HEK293 (cell line): ENCODE measurements at regions not wholly inside any gene's neighbourhood (a gene's known extent, or its start where the extent isn't known, plus 50 kb on each side); places are given as distances from the start of the nearest gene placed in this dataset.

Experiments used
- CTCF ChIA-PET: fragments of 350-600 bp; formaldehyde crosslinking; extraction: SDS; loops from one replicate; lab custom pipeline; 2021; ENCODE audit warnings: antibody characterized with exemption; lab: Yijun Ruan, JAX
- POLR2A ChIA-PET: fragments of 300-600 bp; formaldehyde crosslinking; extraction: SDS; loops from one replicate; lab custom pipeline; 2020; ENCODE audit warnings: antibody characterized with exemption, inconsistent platforms; lab: Yijun Ruan, JAX
- H3K27ac ChIP-seq: fragments of 200-500 bp; sonication (Bioruptor generic); 2 replicates; pipeline ENCODE4 v1.5.1; 2014; ENCODE audit warnings: low read depth, low read length, control low read depth, inconsistent platforms; ENCODE audit errors: extremely low read depth
- H3K36me3 ChIP-seq, 2 experiments: fragments of 200-500 bp in 1 of 2; sonication (Bioruptor generic) in 1 of 2; 1 replicate in 1 of 2; 2 replicates in 1 of 2; pipeline ENCODE4 v1.5.1; 2014 to 2017; ENCODE audit warnings: inconsistent platforms in 2 of 2, low read length in 2 of 2; ENCODE audit not compliant: control insufficient read depth in 2 of 2, insufficient read depth in 1 of 2
- H3K4me1 ChIP-seq: fragments of 200-500 bp; sonication (Bioruptor generic); 2 replicates; pipeline ENCODE4 v1.5.1; 2014; ENCODE audit warnings: mild to moderate bottlenecking, low read length, inconsistent platforms; ENCODE audit not compliant: control insufficient read depth, insufficient read depth
- H3K4me3 ChIP-seq: 2 replicates; pipeline ENCODE4 v1.5.1; 2011; ENCODE audit warnings: low read depth, mild to moderate bottlenecking, control low read depth, low read length, moderate library complexity
- H3K9me3 ChIP-seq: fragments of 200-500 bp; sonication (Bioruptor generic); 2 replicates; pipeline ENCODE4 v1.5.1; 2014; ENCODE audit warnings: low read depth, low read length, inconsistent platforms; ENCODE audit not compliant: control insufficient read depth, insufficient read depth
- FEZF1 ChIP-seq: fragments of 450-650 bp; formaldehyde crosslinking; IDR thresholded peaks from 2 replicates; pipeline ENCODE4 v1.5.1; 2016; ENCODE audit warnings: missing biosample characterization, missing genetic modification characterization
- HOXC10 ChIP-seq: sonication (generic); formaldehyde crosslinking; IDR thresholded peaks from 2 replicates; pipeline ENCODE4 v1.8.1; 2023; ENCODE audit warnings: mild to moderate bottlenecking, missing genetic modification reagents
- MZF1 ChIP-seq: fragments of 450-650 bp; formaldehyde crosslinking; IDR thresholded peaks from 2 replicates; pipeline ENCODE4 v1.5.1; 2017; ENCODE audit warnings: missing biosample characterization, missing genetic modification characterization, borderline replicate concordance
- OVOL3 ChIP-seq: fragments of 450-650 bp; formaldehyde crosslinking; IDR thresholded peaks from 2 replicates; pipeline ENCODE4 v1.5.1; 2016; ENCODE audit warnings: missing biosample characterization, missing genetic modification characterization
- ZBTB44 ChIP-seq: fragments of 450-650 bp; IDR thresholded peaks from 2 replicates; pipeline ENCODE4 v1.5.1; 2018; ENCODE audit warnings: missing biosample characterization, mild to moderate bottlenecking, missing genetic modification characterization
- ZFP3 ChIP-seq: fragments of 450-650 bp; formaldehyde crosslinking; IDR thresholded peaks from 2 replicates; pipeline ENCODE4 v1.5.1; 2016; ENCODE audit warnings: low read depth, missing biosample characterization, missing genetic modification characterization
- ZNF169 ChIP-seq: fragments of 450-650 bp; formaldehyde crosslinking; IDR thresholded peaks from 2 replicates; pipeline ENCODE4 v1.5.1; 2016; ENCODE audit warnings: missing biosample characterization, missing genetic modification characterization
- ZNF202 ChIP-seq: fragments of 450-650 bp; formaldehyde crosslinking; IDR thresholded peaks from 2 replicates; pipeline ENCODE4 v1.5.1; 2016; ENCODE audit warnings: missing biosample characterization, missing genetic modification characterization, borderline replicate concordance
- ZNF214 ChIP-seq: fragments of 450-650 bp; formaldehyde crosslinking; IDR thresholded peaks from 2 replicates; pipeline ENCODE4 v1.5.1; 2017; ENCODE audit warnings: missing biosample characterization, mild to moderate bottlenecking, missing genetic modification characterization, borderline replicate concordance
- ZNF248 ChIP-seq: fragments of 450-650 bp; formaldehyde crosslinking; IDR thresholded peaks from 2 replicates; pipeline ENCODE4 v1.5.1; 2017; ENCODE audit warnings: missing biosample characterization, missing genetic modification characterization
- ZNF292 ChIP-seq: fragments of 450-650 bp; formaldehyde crosslinking; IDR thresholded peaks from 2 replicates; pipeline ENCODE4 v1.5.1; 2016; ENCODE audit warnings: low read depth, missing biosample characterization, missing genetic modification characterization, borderline replicate concordance
- ZNF311 ChIP-seq: fragments of 450-650 bp; formaldehyde crosslinking; IDR thresholded peaks from 2 replicates; pipeline ENCODE4 v1.5.1; 2017; ENCODE audit warnings: missing biosample characterization, missing genetic modification characterization, borderline replicate concordance
- ZNF416 ChIP-seq: fragments of 450-650 bp; formaldehyde crosslinking; IDR thresholded peaks from 2 replicates; pipeline ENCODE4 v1.5.1; 2016; ENCODE audit warnings: missing biosample characterization, missing genetic modification characterization
- ZNF555 ChIP-seq: fragments of 450-650 bp; formaldehyde crosslinking; conservative IDR thresholded peaks from 2 replicates; pipeline ENCODE4 v1.5.1; 2017; ENCODE audit warnings: missing biosample characterization, mild to moderate bottlenecking, missing genetic modification characterization, inconsistent platforms
- ZNF571 ChIP-seq: fragments of 450-650 bp; formaldehyde crosslinking; IDR thresholded peaks from 2 replicates; pipeline ENCODE4 v1.5.0; 2017; ENCODE audit warnings: missing biosample characterization, missing genetic modification characterization
- ZNF596 ChIP-seq: fragments of 450-650 bp; IDR thresholded peaks from 2 replicates; pipeline ENCODE4 v1.5.0; 2018; ENCODE audit warnings: missing biosample characterization, mild to moderate bottlenecking, missing genetic modification characterization, moderate library complexity
- ZNF660 ChIP-seq: fragments of 450-650 bp; IDR thresholded peaks from 2 replicates; pipeline ENCODE4 v1.5.1; 2018; ENCODE audit warnings: missing biosample characterization, mild to moderate bottlenecking, missing genetic modification characterization
- ZNF704 ChIP-seq: fragments of 450-650 bp; formaldehyde crosslinking; IDR thresholded peaks from 2 replicates; pipeline ENCODE4 v1.5.1; 2016; ENCODE audit warnings: missing biosample characterization, missing genetic modification characterization
- ZNF747 ChIP-seq: fragments of 450-650 bp; formaldehyde crosslinking; IDR thresholded peaks from 2 replicates; pipeline ENCODE4 v1.5.1; 2016; ENCODE audit warnings: missing biosample characterization, missing genetic modification characterization
- ZNF791 ChIP-seq: fragments of 450-650 bp; formaldehyde crosslinking; IDR thresholded peaks from 2 replicates; pipeline ENCODE4 v1.5.1; 2016; ENCODE audit warnings: missing biosample characterization, missing genetic modification characterization
- TF ChIP-seq, protein P1 (sequence below): fragments of 450-650 bp; formaldehyde crosslinking; IDR thresholded peaks from 2 replicates; pipeline ENCODE4 v1.5.1; 2016; ENCODE audit warnings: missing biosample characterization, missing genetic modification characterization
- TF ChIP-seq, protein P2 (sequence below): fragments of 450-650 bp; formaldehyde crosslinking; IDR thresholded peaks from 2 replicates; pipeline ENCODE4 v1.5.1; 2016; ENCODE audit warnings: missing biosample characterization, missing genetic modification characterization
- TF ChIP-seq, protein P3 (sequence below): IDR thresholded peaks from 2 replicates; pipeline ENCODE4 v1.6.1; 2011; ENCODE audit warnings: mild to moderate bottlenecking, low read depth, low read length, borderline replicate concordance
- TF ChIP-seq, protein P4 (sequence below): sonication (generic); formaldehyde crosslinking; IDR thresholded peaks from 2 replicates; pipeline ENCODE4 v1.8.1; 2022; ENCODE audit warnings: mild to moderate bottlenecking, moderate library complexity, missing genetic modification reagents
- TF ChIP-seq, protein P5 (sequence below): fragments of 450-650 bp; formaldehyde crosslinking; IDR thresholded peaks from 2 replicates; pipeline ENCODE4 v1.5.1; 2017; ENCODE audit warnings: missing biosample characterization, mild to moderate bottlenecking, missing genetic modification characterization, moderate library complexity

DNA sequence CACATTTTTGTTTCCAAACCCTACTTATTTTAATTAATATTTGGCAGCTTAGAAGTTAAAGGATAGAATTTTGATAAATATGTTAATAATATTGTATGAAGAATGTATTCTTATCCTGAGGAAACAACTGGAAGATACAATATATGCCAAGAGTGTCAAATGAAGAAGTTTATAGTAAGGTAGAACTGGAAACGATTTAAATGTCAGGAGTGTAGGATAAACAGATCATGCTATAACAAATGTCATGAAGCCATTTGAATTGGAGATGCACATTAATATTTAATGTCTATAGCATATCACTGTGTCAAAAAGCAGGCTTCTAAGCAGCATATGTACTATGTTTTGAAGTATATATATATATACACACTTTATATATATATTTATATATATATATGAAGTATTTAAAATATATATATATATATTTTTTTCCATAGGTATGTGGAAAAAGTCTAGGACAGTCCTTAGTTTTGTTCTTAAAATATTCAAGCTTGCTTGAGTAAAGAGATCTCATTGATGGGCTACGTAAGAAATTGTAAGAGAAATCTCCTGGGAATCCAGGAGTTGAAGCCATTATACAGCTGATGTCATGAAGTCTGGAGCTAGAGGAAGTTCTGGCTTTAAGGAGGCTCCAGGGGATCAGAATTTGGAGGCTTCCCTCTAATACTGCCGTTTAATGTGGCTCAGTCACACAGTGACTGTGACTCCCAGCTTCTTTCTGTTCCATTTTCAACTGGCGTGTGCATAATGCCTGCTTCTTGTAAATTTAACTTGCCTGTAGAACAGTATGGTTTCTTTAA is 79.9 kb upstream of the MYCBP2 start:
- POLR2A ChIA-PET = no interaction called here
- CTCF ChIA-PET = interaction anchor here (0.5 kb wide), 1 partner anchor 72 kb away, joined by 5 read pairs; no protein-coding TSS in a partner anchor
- no peaks in the 10 kb centered on the region for H3K4me1 ChIP-seq
- no peak for TF ChIP-seq ZNF571 (tag by site-specific recombination)
- no peak for TF ChIP-seq ZBTB44 (tag by site-specific recombination)
- no peak for TF ChIP-seq ZNF169 (tag by site-specific recombination)
- no peak for TF ChIP-seq ZNF214
- TF ChIP-seq MZF1 (tag by site-specific recombination) = no peak
- TF ChIP-seq, protein P1, sequence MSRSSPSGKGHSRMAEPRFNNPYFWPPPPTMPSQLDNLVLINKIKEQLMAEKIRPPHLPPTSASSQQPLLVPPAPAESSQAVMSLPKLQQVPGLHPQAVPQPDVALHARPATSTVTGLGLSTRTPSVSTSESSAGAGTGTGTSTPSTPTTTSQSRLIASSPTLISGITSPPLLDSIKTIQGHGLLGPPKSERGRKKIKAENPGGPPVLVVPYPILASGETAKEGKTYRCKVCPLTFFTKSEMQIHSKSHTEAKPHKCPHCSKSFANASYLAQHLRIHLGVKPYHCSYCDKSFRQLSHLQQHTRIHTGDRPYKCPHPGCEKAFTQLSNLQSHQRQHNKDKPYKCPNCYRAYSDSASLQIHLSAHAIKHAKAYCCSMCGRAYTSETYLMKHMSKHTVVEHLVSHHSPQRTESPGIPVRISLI (tag by site-specific recombination) = no peak
- TF ChIP-seq, protein P2, sequence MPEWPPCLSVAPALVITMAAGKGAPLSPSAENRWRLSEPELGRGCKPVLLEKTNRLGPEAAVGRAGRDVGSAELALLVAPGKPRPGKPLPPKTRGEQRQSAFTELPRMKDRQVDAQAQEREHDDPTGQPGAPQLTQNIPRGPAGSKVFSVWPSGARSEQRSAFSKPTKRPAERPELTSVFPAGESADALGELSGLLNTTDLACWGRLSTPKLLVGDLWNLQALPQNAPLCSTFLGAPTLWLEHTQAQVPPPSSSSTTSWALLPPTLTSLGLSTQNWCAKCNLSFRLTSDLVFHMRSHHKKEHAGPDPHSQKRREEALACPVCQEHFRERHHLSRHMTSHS (tag by site-specific recombination) = no peak
- TF ChIP-seq ZNF248 (tag by site-specific recombination) = no peak
- no peak for TF ChIP-seq ZNF292 (tag by site-specific recombination)
- no peak for TF ChIP-seq FEZF1
- TF ChIP-seq, protein P3, sequence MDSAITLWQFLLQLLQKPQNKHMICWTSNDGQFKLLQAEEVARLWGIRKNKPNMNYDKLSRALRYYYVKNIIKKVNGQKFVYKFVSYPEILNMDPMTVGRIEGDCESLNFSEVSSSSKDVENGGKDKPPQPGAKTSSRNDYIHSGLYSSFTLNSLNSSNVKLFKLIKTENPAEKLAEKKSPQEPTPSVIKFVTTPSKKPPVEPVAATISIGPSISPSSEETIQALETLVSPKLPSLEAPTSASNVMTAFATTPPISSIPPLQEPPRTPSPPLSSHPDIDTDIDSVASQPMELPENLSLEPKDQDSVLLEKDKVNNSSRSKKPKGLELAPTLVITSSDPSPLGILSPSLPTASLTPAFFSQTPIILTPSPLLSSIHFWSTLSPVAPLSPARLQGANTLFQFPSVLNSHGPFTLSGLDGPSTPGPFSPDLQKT = no peak
- no peak for TF ChIP-seq ZNF311 (tag by site-specific recombination)
- TF ChIP-seq ZNF747 (tag by site-specific recombination) = no peak
- no peak for TF ChIP-seq ZFP3
- no peak for TF ChIP-seq ZNF596 (tag by site-specific recombination)
- TF ChIP-seq OVOL3 (tag by site-specific recombination) = no peak
- no peak for TF ChIP-seq ZNF791 (tag by site-specific recombination)
- TF ChIP-seq, all 188 proteins: peak for 0
- no peaks in the 10 kb centered on the region for H3K36me3 ChIP-seq
- no peaks in the 10 kb centered on the region for H3K9me3 ChIP-seq
- H3K4me3 ChIP-seq = no peak overlapping the region
- no peak overlapping the region for H3K27ac ChIP-seq

- ChIA-PET POLR2A (no interaction called here), CTCF (interaction anchor here (1.0 kb wide), 1 partner anchor 79 kb away, joined by 7 read pairs; no protein-coding TSS in a partner anchor)
- no peaks in the 10 kb centered on the region for H3K36me3 ChIP-seq
- H3K4me3 ChIP-seq = no peak overlapping the region
- H3K27ac ChIP-seq = no peak overlapping the region
- H3K4me1 ChIP-seq = no peaks in the 10 kb centered on the region
- no peaks in the 10 kb centered on the region for H3K9me3 ChIP-seq
- TF ChIP-seq ZNF704 (tag by site-specific recombination) (no peak), ZNF202 (no peak), ZNF416 (tag by site-specific recombination) (no peak), HOXC10 (CRISPR knock-in tag) (no peak), ZNF660 (tag by site-specific recombination) (no peak), ZNF555 (tag by site-specific recombination) (no peak)
- TF ChIP-seq, protein P4, sequence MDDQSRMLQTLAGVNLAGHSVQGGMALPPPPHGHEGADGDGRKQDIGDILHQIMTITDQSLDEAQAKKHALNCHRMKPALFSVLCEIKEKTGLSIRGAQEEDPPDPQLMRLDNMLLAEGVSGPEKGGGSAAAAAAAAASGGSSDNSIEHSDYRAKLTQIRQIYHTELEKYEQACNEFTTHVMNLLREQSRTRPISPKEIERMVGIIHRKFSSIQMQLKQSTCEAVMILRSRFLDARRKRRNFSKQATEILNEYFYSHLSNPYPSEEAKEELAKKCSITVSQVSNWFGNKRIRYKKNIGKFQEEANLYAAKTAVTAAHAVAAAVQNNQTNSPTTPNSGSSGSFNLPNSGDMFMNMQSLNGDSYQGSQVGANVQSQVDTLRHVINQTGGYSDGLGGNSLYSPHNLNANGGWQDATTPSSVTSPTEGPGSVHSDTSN (CRISPR knock-in tag) = no peak
- TF ChIP-seq, protein P5, sequence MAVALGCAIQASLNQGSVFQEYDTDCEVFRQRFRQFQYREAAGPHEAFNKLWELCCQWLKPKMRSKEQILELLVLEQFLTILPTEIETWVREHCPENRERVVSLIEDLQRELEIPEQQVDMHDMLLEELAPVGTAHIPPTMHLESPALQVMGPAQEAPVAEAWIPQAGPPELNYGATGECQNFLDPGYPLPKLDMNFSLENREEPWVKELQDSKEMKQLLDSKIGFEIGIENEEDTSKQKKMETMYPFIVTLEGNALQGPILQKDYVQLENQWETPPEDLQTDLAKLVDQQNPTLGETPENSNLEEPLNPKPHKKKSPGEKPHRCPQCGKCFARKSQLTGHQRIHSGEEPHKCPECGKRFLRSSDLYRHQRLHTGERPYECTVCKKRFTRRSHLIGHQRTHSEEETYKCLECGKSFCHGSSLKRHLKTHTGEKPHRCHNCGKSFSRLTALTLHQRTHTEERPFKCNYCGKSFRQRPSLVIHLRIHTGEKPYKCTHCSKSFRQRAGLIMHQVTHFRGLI (tag by site-specific recombination) = no peak
Observed at GRCh38 chr13:77398825-77399620, 72.1 kb upstream of the MYCBP2 start.
